Osteocyte (in vitro differentiated cells): ENCODE measurements at regions not wholly inside any gene's neighbourhood (a gene's known extent, or its start where the extent isn't known, plus 50 kb on each side); places are given as distances from the start of the nearest gene placed in this dataset.

ENCODE experiments used
- DNase-seq: peaks from one replicate; pipeline ENCODE4 v3.0.0; 2021; ENCODE audit warnings: mixed read lengths; ENCODE audit not compliant: unreplicated experiment; ENCODE audit errors: extremely low spot score
- H3K27ac Mint-ChIP-seq: one replicate; pipeline ENCODE4 v1.8.0; 2021; ENCODE audit warnings: mild to moderate bottlenecking, mixed read lengths; ENCODE audit not compliant: unreplicated experiment
- H3K27me3 Mint-ChIP-seq: one replicate; pipeline ENCODE4 v1.8.0; 2021; ENCODE audit warnings: mixed read lengths; ENCODE audit not compliant: unreplicated experiment
- H3K36me3 Mint-ChIP-seq: one replicate; pipeline ENCODE4 v1.8.0; 2021; ENCODE audit warnings: mixed read lengths; ENCODE audit not compliant: unreplicated experiment
- H3K4me1 Mint-ChIP-seq: one replicate; pipeline ENCODE4 v1.8.0; 2021; ENCODE audit warnings: mixed read lengths; ENCODE audit not compliant: unreplicated experiment
- H3K4me3 Mint-ChIP-seq: one replicate; pipeline ENCODE4 v1.8.0; 2021; ENCODE audit warnings: mild to moderate bottlenecking, moderate library complexity, mixed read lengths; ENCODE audit not compliant: unreplicated experiment
- H3K9me3 Mint-ChIP-seq: one replicate; pipeline ENCODE4 v1.8.0; 2021; ENCODE audit warnings: mixed read lengths; ENCODE audit not compliant: unreplicated experiment
- TF ChIP-seq, protein P1 (sequence below): fragments of 200-600 bp; sonication (generic); IDR thresholded peaks from 2 replicates; pipeline ENCODE4 v1.5.0; 2021; ENCODE audit warnings: antibody characterized with exemption, mild to moderate bottlenecking, moderate library complexity

- Mint-ChIP-seq H3K4me3 (no peak overlapping the region), H3K27me3 (peaks cover 2% of the 10 kb centered on the region), H3K9me3 (no peaks in the 10 kb centered on the region), H3K36me3 (no peaks in the 10 kb centered on the region), H3K27ac (no peak overlapping the region), H3K4me1 (no peaks in the 10 kb centered on the region)
- TF ChIP-seq, protein P1, sequence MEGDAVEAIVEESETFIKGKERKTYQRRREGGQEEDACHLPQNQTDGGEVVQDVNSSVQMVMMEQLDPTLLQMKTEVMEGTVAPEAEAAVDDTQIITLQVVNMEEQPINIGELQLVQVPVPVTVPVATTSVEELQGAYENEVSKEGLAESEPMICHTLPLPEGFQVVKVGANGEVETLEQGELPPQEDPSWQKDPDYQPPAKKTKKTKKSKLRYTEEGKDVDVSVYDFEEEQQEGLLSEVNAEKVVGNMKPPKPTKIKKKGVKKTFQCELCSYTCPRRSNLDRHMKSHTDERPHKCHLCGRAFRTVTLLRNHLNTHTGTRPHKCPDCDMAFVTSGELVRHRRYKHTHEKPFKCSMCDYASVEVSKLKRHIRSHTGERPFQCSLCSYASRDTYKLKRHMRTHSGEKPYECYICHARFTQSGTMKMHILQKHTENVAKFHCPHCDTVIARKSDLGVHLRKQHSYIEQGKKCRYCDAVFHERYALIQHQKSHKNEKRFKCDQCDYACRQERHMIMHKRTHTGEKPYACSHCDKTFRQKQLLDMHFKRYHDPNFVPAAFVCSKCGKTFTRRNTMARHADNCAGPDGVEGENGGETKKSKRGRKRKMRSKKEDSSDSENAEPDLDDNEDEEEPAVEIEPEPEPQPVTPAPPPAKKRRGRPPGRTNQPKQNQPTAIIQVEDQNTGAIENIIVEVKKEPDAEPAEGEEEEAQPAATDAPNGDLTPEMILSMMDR = no peak
- no peak for DNase-seq
These were observed 403.3 kb downstream of the ETNK1 start for GRCh38 chr12:23028158-23028802.

GRCh38 chr12:23029185-23029584, 404.2 kb downstream of the ETNK1 start:
- TF ChIP-seq, protein P1 = no peak
- no peaks in the 10 kb centered on the region for H3K4me1 Mint-ChIP-seq
- no peak overlapping the region for H3K27ac Mint-ChIP-seq
- no peaks in the 10 kb centered on the region for H3K36me3 Mint-ChIP-seq
- peaks cover 2% of the 10 kb centered on the region for H3K27me3 Mint-ChIP-seq
- H3K4me3 Mint-ChIP-seq = no peak overlapping the region
- no peaks in the 10 kb centered on the region for H3K9me3 Mint-ChIP-seq
- no peak for DNase-seq

GRCh38 chr12:23039834-23040233, 414.9 kb downstream of the ETNK1 start:
- Mint-ChIP-seq H3K4me3 (no peak overlapping the region), H3K27ac (no peak overlapping the region), H3K4me1 (peaks cover 10% of the 10 kb centered on the region), H3K36me3 (no peaks in the 10 kb centered on the region), H3K27me3 (peaks cover 3% of the 10 kb centered on the region), H3K9me3 (peaks cover 4% of the 10 kb centered on the region)
- DNase-seq = no peak
- TF ChIP-seq, protein P1 = no peak

DNA sequence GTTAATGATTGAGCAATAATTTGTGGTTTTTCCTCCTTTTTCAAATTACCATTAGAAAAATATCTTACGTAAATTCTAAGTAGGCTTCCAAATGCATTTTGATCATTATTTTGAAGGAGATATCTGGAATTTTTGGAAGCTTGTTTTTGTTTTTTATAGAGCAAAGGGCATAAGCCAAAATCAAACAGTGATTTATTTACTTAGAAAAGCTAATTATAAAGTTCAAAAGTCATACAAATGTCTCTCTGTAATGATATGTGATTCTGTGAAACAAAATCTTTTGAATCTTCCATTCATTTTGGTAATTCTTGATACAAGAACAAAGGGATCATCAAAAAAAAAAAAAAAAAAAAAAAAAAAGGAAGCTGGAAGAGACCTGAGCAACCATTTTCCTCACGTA, 416.8 kb downstream of the ETNK1 start:
- TF ChIP-seq, protein P1 = no peak
- DNase-seq = no peak
- peaks cover 10% of the 10 kb centered on the region for H3K4me1 Mint-ChIP-seq
- no peaks in the 10 kb centered on the region for H3K27me3 Mint-ChIP-seq
- H3K27ac Mint-ChIP-seq = no peak overlapping the region
- H3K4me3 Mint-ChIP-seq = no peak overlapping the region
- peaks cover 4% of the 10 kb centered on the region for H3K9me3 Mint-ChIP-seq
- H3K36me3 Mint-ChIP-seq = no peaks in the 10 kb centered on the region

DNA sequence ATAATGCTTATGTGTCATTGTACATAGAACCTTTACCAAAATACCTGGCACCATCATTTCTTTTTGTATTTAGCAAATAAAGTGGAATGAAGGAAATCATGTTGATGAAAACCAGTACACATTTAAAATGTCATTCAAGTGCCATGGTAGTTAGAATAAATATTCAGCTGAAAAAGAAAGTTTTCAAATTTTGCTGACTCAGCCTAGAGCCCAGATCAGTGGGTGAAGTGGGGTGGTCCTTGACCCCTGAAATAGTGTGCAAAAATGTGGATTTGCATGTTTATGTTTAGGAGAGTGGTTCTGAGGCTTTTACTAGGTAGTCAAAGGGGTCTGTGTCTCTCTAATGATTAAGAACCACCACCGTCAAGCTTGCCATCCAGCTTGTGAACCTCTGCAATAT, 418.7 kb downstream of the ETNK1 start:
- H3K9me3 Mint-ChIP-seq = no peaks in the 10 kb centered on the region
- H3K27ac Mint-ChIP-seq = no peak overlapping the region
- H3K27me3 Mint-ChIP-seq = no peaks in the 10 kb centered on the region
- no peak overlapping the region for H3K4me3 Mint-ChIP-seq
- H3K36me3 Mint-ChIP-seq = no peaks in the 10 kb centered on the region
- H3K4me1 Mint-ChIP-seq = peaks cover 10% of the 10 kb centered on the region
- TF ChIP-seq, protein P1 = no peak
- DNase-seq = no peak
